DOHH2 (cell line): ENCODE measurements at regions not wholly inside any gene's neighbourhood (a gene's known extent, or its start where the extent isn't known, plus 50 kb on each side); places are given as distances from the start of the nearest gene placed in this dataset.

Source experiments
- H3F3A ChIP-seq: fragments of 200-600 bp; sonication (generic), shearing (Covaris generic); 2 replicates; pipeline ENCODE4 v1.6.0; 2016; ENCODE audit warnings: antibody characterized with exemption, mild to moderate bottlenecking; ENCODE audit not compliant: control insufficient read depth, insufficient read depth
- H3K27ac ChIP-seq: fragments of 200-600 bp; sonication (generic); 2 replicates; pipeline ENCODE4 v1.5.1; 2014; ENCODE audit warnings: low read depth, mild to moderate bottlenecking, low read length, moderate library complexity
- H3K27me3 ChIP-seq: fragments of 200-600 bp; sonication (generic); 2 replicates; pipeline ENCODE4 v1.6.1; 2014; ENCODE audit warnings: mild to moderate bottlenecking, low read length, mixed read lengths; ENCODE audit not compliant: control insufficient read depth
- H3K36me3 ChIP-seq: fragments of 200-600 bp; sonication (generic); 2 replicates; pipeline ENCODE4 v1.6.1; 2014; ENCODE audit warnings: mild to moderate bottlenecking, low read length, moderate library complexity, mixed read lengths; ENCODE audit not compliant: control insufficient read depth
- H3K4me1 ChIP-seq: fragments of 200-600 bp; sonication (generic); 2 replicates; pipeline ENCODE4 v1.6.1; 2014; ENCODE audit warnings: mild to moderate bottlenecking, low read length, mixed read lengths; ENCODE audit not compliant: control insufficient read depth
- H3K4me2 ChIP-seq: fragments of 200-600 bp; sonication (generic); 2 replicates; pipeline ENCODE4 v1.6.0; 2014; ENCODE audit warnings: mild to moderate bottlenecking, low read length, moderate library complexity
- H3K4me3 ChIP-seq: fragments of 200-600 bp; sonication (generic); 2 replicates; pipeline ENCODE4 v1.5.1; 2014; ENCODE audit warnings: mild to moderate bottlenecking, low read length, mixed read lengths
- H3K79me2 ChIP-seq: fragments of 200-600 bp; sonication (generic); 2 replicates; pipeline ENCODE4 v1.6.1; 2014; ENCODE audit warnings: mild to moderate bottlenecking, low read length, mixed read lengths; ENCODE audit not compliant: control insufficient read depth
- H3K9me2 ChIP-seq: fragments of 200-600 bp; sonication (generic); replicated peaks from 2 replicates; pipeline ENCODE4 v1.6.1; 2014; ENCODE audit warnings: mild to moderate bottlenecking, low read length, mixed read lengths; ENCODE audit not compliant: control insufficient read depth
- H3K9me3 ChIP-seq: fragments of 200-600 bp; sonication (generic); 2 replicates; pipeline ENCODE4 v1.6.1; 2014; ENCODE audit warnings: antibody characterized with exemption, low read length, mixed read lengths; ENCODE audit not compliant: control insufficient read depth, insufficient read depth
- H4K20me1 ChIP-seq: fragments of 200-600 bp; sonication (generic); 2 replicates; pipeline ENCODE4 v1.6.0; 2014; ENCODE audit warnings: low read depth, mild to moderate bottlenecking, antibody characterized with exemption, low read length, moderate library complexity; ENCODE audit not compliant: control insufficient read depth, insufficient read depth
- CTCF ChIP-seq: fragments of 200-600 bp; sonication (generic); IDR thresholded peaks from one replicate; pipeline ENCODE4 v1.5.1; 2014; ENCODE audit warnings: antibody characterized with exemption, mild to moderate bottlenecking, low read depth, low read length; ENCODE audit not compliant: poor library complexity, severe bottlenecking
- EZH2phosphoT487 ChIP-seq: fragments of 200-600 bp; sonication (generic); IDR thresholded peaks from 2 replicates; pipeline ENCODE4 v1.6.1; 2017; ENCODE audit warnings: borderline replicate concordance, mild to moderate bottlenecking, antibody characterized with exemption, low read length, moderate library complexity, mixed read lengths

- Histone ChIP-seq H4K20me1 (no peaks in the 10 kb centered on the region), H3K9me2 (no peaks in the 10 kb centered on the region), H3F3A (no peaks in the 10 kb centered on the region), H3K79me2 (no peaks in the 10 kb centered on the region), H3K27me3 (no peaks in the 10 kb centered on the region), H3K4me3 (no peak overlapping the region), H3K9me3 (peaks cover 12% of the 10 kb centered on the region; the same call in 1 of the 2 replicates), H3K27ac (no peak overlapping the region), H3K4me1 (no peaks in the 10 kb centered on the region), H3K36me3 (no peaks in the 10 kb centered on the region), H3K4me2 (no peak overlapping the region)
- TF ChIP-seq CTCF: no peak
- TF ChIP-seq EZH2phosphoT487: no peak
Observed at GRCh38 chr13:22937241-22937640, 243.5 kb upstream of the SGCG start.

- no peaks in the 10 kb centered on the region for H3K36me3 ChIP-seq
- H3K27me3 ChIP-seq: no peaks in the 10 kb centered on the region
- H3K27ac ChIP-seq: no peak overlapping the region
- no peak overlapping the region for H3K4me3 ChIP-seq
- H3F3A ChIP-seq: no peaks in the 10 kb centered on the region
- peaks cover 12% of the 10 kb centered on the region; the same call in 1 of the 2 replicates for H3K9me3 ChIP-seq
- TF ChIP-seq CTCF (no peak), EZH2phosphoT487 (no peak)
- no peaks in the 10 kb centered on the region for H3K9me2 ChIP-seq
- no peaks in the 10 kb centered on the region for H3K79me2 ChIP-seq
- H3K4me1 ChIP-seq: no peaks in the 10 kb centered on the region
- H3K4me2 ChIP-seq: no peak overlapping the region
- no peaks in the 10 kb centered on the region for H4K20me1 ChIP-seq
Observed at GRCh38 chr13:22937953-22938352, 242.8 kb upstream of the SGCG start.

GRCh38 chr13:22938576-22938975, 242.2 kb upstream of the SGCG start:
- Histone ChIP-seq H3K9me2 (no peaks in the 10 kb centered on the region), H3K4me3 (no peak overlapping the region), H3K4me2 (no peak overlapping the region), H3K27me3 (no peaks in the 10 kb centered on the region), H3F3A (no peaks in the 10 kb centered on the region), H4K20me1 (no peaks in the 10 kb centered on the region), H3K9me3 (peaks cover 9% of the 10 kb centered on the region; the same call in 1 of the 2 replicates), H3K27ac (no peak overlapping the region), H3K79me2 (no peaks in the 10 kb centered on the region), H3K4me1 (no peaks in the 10 kb centered on the region), H3K36me3 (no peaks in the 10 kb centered on the region)
- TF ChIP-seq CTCF: no peak
- no peak for TF ChIP-seq EZH2phosphoT487
